22Rv1 (cell line): ENCODE measurements at regions not wholly inside any gene's neighbourhood (a gene's known extent, or its start where the extent isn't known, plus 50 kb on each side); places are given as distances from the start of the nearest gene placed in this dataset.

Source experiments
- H3K27ac ChIP-seq: fragments of 450-650 bp; 2 replicates; pipeline ENCODE4 v1.5.1; 2017
- ZFX ChIP-seq: fragments of 450-650 bp; IDR thresholded peaks from 2 replicates; pipeline ENCODE4 v1.6.1; 2017; ENCODE audit warnings: antibody characterized with exemption, borderline replicate concordance
- TF ChIP-seq, protein P1 (sequence below): fragments of 450-650 bp; IDR thresholded peaks from 2 replicates; pipeline ENCODE4 v1.5.1; 2017; ENCODE audit warnings: mild to moderate bottlenecking

DNA sequence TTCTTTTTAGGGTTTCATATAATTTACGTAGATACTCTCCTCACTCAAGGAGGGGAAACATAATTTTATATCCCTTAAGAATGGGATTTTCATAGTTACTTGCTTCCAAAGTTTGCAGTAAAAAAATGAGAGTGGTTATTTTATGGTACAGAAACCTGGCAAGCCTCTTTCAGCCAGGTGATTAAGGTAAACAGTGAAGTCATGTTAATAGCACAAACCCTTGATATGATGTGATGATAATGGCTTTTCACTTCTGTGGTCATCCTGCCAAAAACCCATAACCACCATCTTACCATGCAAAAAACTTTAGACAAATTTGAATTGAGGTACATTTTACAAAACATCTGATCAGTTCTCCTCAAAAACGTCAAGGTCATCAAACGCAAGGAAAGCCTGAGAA is 517.8 kb downstream of the SLITRK5 start:
- TF ChIP-seq, protein P1, sequence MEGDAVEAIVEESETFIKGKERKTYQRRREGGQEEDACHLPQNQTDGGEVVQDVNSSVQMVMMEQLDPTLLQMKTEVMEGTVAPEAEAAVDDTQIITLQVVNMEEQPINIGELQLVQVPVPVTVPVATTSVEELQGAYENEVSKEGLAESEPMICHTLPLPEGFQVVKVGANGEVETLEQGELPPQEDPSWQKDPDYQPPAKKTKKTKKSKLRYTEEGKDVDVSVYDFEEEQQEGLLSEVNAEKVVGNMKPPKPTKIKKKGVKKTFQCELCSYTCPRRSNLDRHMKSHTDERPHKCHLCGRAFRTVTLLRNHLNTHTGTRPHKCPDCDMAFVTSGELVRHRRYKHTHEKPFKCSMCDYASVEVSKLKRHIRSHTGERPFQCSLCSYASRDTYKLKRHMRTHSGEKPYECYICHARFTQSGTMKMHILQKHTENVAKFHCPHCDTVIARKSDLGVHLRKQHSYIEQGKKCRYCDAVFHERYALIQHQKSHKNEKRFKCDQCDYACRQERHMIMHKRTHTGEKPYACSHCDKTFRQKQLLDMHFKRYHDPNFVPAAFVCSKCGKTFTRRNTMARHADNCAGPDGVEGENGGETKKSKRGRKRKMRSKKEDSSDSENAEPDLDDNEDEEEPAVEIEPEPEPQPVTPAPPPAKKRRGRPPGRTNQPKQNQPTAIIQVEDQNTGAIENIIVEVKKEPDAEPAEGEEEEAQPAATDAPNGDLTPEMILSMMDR: no peak
- TF ChIP-seq ZFX: no peak
- H3K27ac ChIP-seq: no peak overlapping the region

DNA sequence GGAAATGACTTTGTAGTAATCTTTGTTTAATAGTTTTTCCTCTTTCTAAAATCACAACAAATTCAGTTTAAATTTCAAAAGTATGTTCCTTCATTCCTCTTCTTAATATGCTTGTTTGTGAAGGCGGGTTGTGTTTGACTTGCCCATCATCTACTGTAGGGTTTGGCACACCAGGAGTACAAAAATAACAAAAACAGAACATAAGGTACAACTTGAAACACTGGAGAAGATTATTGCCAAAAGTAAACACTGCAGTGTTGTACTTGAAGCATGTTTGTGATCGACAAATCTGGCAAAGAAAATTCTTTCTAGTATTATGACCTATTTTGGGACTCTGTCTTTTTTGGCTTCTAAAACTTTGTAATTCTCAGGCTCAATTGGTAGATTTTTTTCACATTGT is 518.6 kb downstream of the SLITRK5 start:
- TF ChIP-seq, protein P1: no peak
- no peak for TF ChIP-seq ZFX
- H3K27ac ChIP-seq: no peak overlapping the region

DNA sequence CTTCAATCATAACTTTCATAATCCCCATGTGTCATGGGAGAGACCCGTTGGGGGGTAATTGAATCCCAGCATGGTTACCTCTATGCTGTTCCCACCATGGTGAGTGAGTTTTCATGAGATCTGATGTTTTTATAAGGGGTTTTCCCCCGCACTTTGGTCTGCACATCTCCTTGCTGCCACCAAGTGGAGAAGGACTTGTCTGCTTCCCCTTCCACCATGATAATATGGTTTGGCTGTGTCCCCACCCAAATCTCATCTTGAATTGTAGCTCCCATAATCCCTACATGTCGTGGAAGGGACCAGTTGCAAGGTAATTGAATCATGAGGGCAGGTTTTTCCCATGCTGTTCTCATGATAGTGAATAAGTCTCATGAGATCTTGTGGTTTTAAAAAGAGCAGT is 524.9 kb downstream of the SLITRK5 start:
- no peak overlapping the region for H3K27ac ChIP-seq
- TF ChIP-seq, protein P1: peak; percentile 40
- TF ChIP-seq ZFX: no peak

DNA sequence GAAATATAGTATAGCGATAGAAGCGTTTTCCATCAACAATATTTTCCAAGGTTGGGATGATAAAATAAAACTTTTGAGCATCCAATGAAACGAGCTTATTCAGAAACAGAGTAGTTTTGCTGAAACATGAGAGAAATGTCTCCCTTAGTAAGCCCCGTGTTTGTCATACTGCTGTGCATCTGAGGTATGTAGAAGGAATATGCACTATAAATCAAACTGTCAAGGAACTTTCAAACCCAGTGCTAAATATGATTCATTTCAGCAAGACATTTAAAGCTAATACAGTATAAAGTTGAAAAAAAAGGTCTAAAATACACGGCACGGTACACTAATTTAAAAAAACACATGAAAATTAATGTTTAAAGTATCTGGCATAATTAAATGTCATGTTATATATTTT is 546.2 kb downstream of the SLITRK5 start:
- TF ChIP-seq ZFX: no peak
- TF ChIP-seq, protein P1: no peak
- H3K27ac ChIP-seq: no peak overlapping the region

DNA sequence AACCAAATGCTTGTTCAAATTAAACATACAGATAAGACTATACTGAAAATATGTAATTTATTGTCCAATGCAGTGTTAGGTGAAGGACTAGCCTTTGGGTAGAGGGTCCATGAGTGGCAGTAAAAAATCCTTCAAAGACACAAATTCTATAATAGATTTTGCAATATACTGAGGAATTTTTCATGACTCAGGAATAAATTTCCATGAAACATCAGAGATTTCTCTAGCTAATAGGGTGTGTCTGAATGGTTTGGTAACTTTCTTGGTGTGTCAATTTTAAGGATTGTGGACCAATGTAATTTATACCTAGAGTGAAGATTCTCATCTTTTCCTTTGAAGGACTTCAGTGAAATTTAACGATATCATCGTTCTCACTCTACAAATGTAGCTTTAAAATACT is 546.7 kb downstream of the SLITRK5 start:
- H3K27ac ChIP-seq: no peak overlapping the region
- TF ChIP-seq ZFX: no peak
- TF ChIP-seq, protein P1: no peak

DNA sequence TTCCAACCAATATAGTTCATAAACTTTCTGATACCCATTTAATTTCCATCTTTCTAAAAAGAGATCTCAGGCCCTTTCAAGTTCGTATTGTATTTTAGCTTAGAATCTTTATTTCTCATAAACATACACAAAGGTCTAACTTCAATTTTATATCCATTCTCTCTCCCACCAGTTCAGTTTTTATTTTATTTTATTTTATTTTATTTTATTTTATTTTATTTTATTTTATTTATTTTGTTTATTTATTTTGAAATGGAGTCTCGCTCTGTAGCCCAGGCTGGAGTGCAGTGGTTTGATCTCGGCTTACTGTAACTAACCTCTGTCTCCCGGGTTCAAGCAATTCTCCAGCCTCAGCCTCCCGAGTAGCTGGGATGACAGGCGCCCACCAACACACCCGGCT is 552.8 kb downstream of the SLITRK5 start:
- TF ChIP-seq, protein P1: no peak
- TF ChIP-seq ZFX: no peak
- no peak overlapping the region for H3K27ac ChIP-seq

DNA sequence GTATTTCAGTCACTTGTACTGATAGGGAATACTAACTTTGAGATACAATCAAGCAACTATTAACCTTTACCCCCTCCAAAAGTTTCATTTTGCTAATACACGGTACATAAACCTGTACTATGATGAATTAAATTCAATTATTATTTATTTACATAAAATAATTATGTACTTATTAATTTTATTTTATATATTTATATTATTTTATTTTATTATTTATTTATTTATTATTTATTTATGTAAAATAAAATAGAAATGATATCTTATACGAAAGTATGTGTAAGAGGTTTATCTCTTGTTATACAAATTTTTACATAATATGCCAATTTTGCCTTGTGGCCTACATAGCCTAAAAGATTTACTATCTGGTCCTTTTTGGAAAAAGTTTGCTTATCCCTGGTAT is 564.3 kb downstream of the SLITRK5 start:
- no peak overlapping the region for H3K27ac ChIP-seq
- TF ChIP-seq ZFX: no peak
- TF ChIP-seq, protein P1: no peak
